GM20431 (cell line): ENCODE measurements at regions not wholly inside any gene's neighbourhood (a gene's known extent, or its start where the extent isn't known, plus 50 kb on each side); places are given as distances from the start of the nearest gene placed in this dataset.

Experiments
- in situ Hi-C: fragments of 300-500 bp; cut with MseI, MboI; formaldehyde crosslinking; loops from one replicate; pipeline ENCODE4 v1.15.0; 2020; ENCODE audit warnings: low sequenced_read_pairs; ENCODE audit not compliant: unreplicated experiment

GRCh38 chr5:68465133-68465532 lies 249.6 kb downstream of the PIK3R1 start:
- in situ Hi-C loops, result loop anchor here (25.0 kb wide), 2 partner anchors 153 to 1228 kb away; no protein-coding TSS in a partner anchor

- in situ Hi-C loops, result loop anchor here (25.0 kb wide), 2 partner anchors 154 to 1229 kb away; no protein-coding TSS in a partner anchor
These were observed 250.5 kb downstream of the PIK3R1 start for GRCh38 chr5:68465934-68466551.

DNA sequence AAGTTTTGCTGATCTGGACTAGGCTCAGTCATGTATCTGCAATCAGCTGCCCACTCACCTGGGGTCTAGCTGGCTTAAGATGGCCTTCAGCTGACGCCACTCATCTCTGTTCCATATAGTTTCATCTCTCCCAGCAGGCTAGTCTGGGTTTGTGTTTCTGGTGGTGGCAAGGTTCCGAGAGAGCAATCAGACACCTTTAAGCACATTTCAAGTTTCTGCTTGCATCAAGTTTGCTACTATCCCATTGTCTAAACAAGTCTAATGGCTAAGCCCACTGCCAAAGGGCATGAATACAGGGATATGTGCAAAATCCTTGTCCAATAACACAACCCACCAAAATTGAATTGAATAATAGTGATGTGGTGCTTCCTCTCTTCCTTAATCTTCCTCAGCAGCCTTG lies 251.7 kb downstream of the PIK3R1 start:
- in situ Hi-C loops, result loop anchor here (25.0 kb wide), 2 partner anchors 155 to 1230 kb away; no protein-coding TSS in a partner anchor

- in situ Hi-C loops, result loop anchor here (25.0 kb wide), 2 partner anchors 155 to 1230 kb away; no protein-coding TSS in a partner anchor
These were observed 252.2 kb downstream of the PIK3R1 start for GRCh38 chr5:68467794-68468193.

DNA sequence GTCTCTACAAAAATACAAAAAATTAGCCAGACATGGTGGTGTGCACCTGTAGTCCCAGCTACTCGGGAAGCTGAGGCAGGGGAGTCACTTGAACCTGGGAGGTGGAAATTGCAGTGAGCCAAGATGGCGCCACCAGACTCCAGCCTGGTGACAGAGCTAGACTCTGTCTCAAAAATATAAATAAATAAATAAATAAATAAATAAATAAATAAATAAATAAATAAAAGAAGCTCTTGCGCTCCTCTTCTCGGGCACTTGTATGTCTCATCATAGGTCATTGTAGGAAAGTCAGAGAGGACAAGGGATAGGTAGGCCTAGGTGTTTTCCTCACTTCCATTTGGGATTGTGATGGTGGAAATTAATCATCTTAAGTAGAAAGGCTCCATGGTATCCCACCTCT lies 252.8 kb downstream of the PIK3R1 start:
- in situ Hi-C loops, result loop anchor here (25.0 kb wide), 2 partner anchors 156 to 1231 kb away; no protein-coding TSS in a partner anchor

DNA sequence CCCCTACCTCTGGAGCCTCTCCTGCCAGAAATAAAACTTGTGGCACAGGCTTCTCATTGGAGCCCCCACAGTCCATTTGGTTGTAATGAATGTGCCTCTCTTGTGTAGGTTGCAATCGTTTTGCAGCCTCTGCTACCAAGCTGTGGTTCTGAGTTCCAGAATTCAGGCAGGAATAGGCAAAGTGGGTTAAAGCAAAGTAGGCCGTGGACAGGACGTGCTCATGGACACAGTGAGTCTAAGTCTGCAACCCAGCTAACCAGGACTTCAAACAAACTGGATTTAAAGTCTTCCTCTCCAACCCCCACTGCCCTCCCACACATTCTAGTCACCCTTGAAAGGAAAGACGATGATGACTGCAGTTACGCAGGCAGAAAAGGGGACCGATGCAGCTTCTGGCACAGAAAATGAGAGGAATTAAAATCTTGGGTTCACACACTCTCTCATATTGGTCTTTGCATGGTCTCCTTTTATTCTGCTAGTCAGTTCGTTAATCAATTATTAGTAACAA lies 260.0 kb downstream of the PIK3R1 start:
- in situ Hi-C loops, result no loop called here

GRCh38 chr5:68476854-68477253 lies 261.3 kb downstream of the PIK3R1 start:
- in situ Hi-C loops, result no loop called here

GRCh38 chr5:68478301-68479095 lies 262.9 kb downstream of the PIK3R1 start:
- in situ Hi-C loops, result no loop called here

- in situ Hi-C loops, result no loop called here
These were observed 264.0 kb downstream of the PIK3R1 start for GRCh38 chr5:68479524-68479923.

GRCh38 chr5:68480335-68480940 lies 264.9 kb downstream of the PIK3R1 start:
- in situ Hi-C loops, result no loop called here

DNA sequence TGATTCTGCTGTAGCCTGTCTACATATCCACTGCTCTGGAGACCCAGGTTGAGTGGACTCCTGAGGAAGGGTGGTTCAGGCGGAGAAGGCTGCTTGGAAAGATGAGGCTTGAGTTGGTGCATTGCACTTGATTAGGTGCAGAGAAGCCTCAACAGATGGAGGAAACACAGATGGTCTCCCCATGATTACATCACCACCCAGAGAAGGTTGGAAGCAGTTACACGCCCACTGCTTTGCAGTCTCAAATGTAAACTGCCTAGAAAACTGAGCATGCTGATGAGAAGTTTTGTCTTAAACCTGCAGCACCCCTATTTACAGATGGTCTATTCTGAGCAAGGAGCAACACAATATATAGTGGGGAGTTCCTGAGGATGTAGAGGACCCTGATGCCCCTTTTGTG lies 266.6 kb downstream of the PIK3R1 start:
- in situ Hi-C loops, result no loop called here

DNA sequence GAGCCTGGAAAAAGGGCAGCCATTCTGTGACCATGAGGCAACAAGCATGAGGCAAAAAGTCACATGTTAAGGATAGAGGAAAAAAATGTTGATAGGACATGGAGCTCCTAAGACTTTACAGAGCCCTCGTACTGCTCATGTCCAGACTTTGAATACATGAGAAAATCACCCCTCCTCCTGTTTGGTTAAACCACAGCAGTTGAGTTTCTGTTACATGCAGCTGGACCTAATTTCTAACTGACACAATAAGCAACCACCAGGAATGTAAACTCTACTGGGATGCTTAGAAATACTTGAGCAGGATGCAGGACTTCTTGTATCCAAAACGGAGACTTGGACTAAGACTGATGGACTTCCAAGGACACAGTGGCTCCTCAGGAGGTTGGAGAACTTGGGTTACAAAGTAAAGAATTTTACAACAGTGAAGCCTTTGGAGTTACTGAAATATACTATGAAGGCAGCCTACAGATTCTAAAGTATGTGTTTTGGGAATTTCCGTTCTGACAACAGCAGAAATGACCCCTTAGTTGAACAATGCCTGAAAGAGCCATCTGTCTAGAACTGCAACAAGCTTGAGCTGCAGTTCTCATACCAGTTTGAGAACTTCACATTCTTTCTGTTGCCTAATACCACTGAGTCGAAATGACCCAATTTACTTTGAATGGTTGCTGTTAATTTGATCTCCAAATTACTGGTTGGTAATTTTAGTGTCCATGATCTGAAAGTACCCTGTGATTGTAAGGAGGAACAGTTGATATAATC lies 268.9 kb downstream of the PIK3R1 start:
- in situ Hi-C loops, result no loop called here

DNA sequence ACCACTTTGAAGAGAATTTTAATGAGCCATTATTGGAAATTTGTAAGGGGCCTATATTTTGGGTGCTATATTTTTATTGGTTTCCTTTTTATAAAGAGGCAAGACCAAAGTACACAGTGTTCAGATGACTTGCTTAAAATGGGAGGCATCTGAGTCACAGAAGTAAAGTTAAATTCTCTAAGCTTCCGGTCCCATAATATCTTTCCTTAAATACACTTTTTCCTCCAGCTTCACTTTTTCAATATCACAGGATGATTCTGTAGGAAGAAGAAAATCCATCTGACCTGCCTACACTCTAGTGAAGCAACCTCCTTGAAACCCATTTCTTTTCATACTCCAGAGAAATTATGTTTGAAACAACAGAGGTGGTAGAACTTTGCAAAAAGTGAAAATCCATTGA lies 274.0 kb downstream of the PIK3R1 start:
- in situ Hi-C loops, result no loop called here

DNA sequence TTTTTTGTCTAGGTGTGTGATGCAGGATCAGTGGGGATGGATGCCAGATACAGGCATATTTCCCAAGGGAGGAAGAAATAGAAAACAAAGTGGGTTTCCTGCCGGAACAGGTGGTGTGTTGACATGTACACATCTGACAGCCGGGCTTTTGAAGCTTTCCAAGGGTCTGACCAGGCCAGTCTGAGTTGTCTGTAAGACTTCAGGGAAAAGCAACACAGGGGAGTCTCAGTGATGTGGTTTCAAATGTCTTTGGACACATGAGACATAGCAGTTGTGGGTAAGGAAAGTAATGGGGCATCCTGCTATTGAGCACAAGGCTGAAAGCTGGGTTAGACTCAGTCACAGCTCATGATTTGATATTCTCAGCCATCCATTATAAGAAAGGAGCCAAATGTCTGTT lies 274.9 kb downstream of the PIK3R1 start:
- in situ Hi-C loops, result no loop called here

GRCh38 chr5:68494771-68495170 lies 279.2 kb downstream of the PIK3R1 start:
- in situ Hi-C loops, result no loop called here

GRCh38 chr5:68499987-68500386 lies 284.4 kb downstream of the PIK3R1 start:
- in situ Hi-C loops, result no loop called here

DNA sequence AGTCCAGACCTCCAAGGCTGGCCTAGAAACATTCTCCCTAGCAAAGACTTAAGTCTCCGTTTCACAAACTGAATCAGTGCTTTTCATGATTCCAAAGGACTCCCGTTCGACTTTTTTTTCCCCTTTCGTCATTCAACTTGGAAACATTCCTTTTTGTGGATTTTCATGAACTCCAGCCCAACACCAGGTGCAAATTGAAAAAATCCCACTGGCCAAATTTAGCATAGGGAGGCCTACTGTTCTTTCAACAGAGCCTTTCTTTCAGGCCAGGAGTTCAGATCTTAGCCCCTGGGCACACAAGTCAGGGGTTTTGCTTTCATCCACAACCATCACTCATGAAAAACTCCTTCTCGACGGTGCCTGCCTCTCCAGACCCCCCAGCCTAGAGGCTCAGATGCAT lies 285.3 kb downstream of the PIK3R1 start:
- in situ Hi-C loops, result no loop called here

GRCh38 chr5:68502531-68502930 lies 287.0 kb downstream of the PIK3R1 start:
- in situ Hi-C loops, result no loop called here

- in situ Hi-C loops, result no loop called here
These were observed 288.8 kb downstream of the PIK3R1 start for GRCh38 chr5:68504306-68504705.
